Vagina (tissue), 2 donors: ENCODE measurements at regions not wholly inside any gene's neighbourhood (a gene's known extent, or its start where the extent isn't known, plus 50 kb on each side); places are given as distances from the start of the nearest gene placed in this dataset.

ENCODE experiments used
- POLR2A ChIP-seq, 2 donors: fragments of 450-650 bp; IDR thresholded peaks; one replicate each; pipeline ENCODE4 v1.6.1; 2017; ENCODE audit warnings: antibody characterized with exemption in 2 of 2, mild to moderate bottlenecking in 2 of 2, moderate library complexity in 2 of 2
- POLR2AphosphoS5 ChIP-seq, 2 donors: sonication (generic); formaldehyde crosslinking; IDR thresholded peaks; one replicate each; pipeline ENCODE4 v1.9.0; 2017; ENCODE audit warnings: antibody characterized with exemption in 2 of 2, mild to moderate bottlenecking in 2 of 2, low read depth in 1 of 2; ENCODE audit not compliant: insufficient read depth in 1 of 2
- TF ChIP-seq, protein P1 (sequence below), 3 experiments: fragments of 450-650 bp in 2 of 3; fragments of 200-600 bp in 1 of 3; sonication (generic) in 1 of 3; IDR thresholded peaks; one replicate each; pipeline ENCODE4 v1.5.1; 2017 to 2019; ENCODE audit warnings: antibody characterized with exemption in 3 of 3, mild to moderate bottlenecking in 2 of 3, moderate library complexity in 2 of 3

DNA sequence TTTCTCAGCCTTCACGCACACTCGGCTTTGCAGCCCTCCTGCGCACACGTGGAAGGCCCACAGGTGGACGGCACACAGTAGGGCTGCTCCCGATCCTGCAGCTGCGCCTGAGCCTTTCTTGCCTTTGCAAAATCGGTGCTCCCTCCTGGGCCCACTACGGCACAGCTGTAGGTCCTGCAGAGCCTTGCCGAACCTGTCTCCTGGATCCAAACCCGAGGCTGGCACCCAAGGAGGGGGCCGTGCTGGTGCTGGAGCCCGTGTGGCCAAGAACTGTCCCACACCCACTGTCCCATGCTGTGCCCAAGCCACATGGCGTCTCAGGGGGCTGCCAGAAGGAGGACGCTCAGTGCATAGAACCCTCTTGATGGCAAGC, 227.4 kb downstream of the TTLL2 start:
- TF ChIP-seq, protein P1, sequence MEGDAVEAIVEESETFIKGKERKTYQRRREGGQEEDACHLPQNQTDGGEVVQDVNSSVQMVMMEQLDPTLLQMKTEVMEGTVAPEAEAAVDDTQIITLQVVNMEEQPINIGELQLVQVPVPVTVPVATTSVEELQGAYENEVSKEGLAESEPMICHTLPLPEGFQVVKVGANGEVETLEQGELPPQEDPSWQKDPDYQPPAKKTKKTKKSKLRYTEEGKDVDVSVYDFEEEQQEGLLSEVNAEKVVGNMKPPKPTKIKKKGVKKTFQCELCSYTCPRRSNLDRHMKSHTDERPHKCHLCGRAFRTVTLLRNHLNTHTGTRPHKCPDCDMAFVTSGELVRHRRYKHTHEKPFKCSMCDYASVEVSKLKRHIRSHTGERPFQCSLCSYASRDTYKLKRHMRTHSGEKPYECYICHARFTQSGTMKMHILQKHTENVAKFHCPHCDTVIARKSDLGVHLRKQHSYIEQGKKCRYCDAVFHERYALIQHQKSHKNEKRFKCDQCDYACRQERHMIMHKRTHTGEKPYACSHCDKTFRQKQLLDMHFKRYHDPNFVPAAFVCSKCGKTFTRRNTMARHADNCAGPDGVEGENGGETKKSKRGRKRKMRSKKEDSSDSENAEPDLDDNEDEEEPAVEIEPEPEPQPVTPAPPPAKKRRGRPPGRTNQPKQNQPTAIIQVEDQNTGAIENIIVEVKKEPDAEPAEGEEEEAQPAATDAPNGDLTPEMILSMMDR (IDR thresholded peaks at IDR 0.05) = no peak
- TF ChIP-seq POLR2A (IDR thresholded peaks at IDR 0.05) (no peak), POLR2AphosphoS5 (IDR thresholded peaks at IDR 0.05; ENCODE audit: insufficient read depth in 1 of 2, low read depth in 1 of 2) (no peak)
